NB4 (cell line): ENCODE measurements at regions not wholly inside any gene's neighbourhood (a gene's known extent, or its start where the extent isn't known, plus 50 kb on each side); places are given as distances from the start of the nearest gene placed in this dataset.

Source experiments
- DNase-seq: peaks from one replicate; pipeline ENCODE4 v3.0.0; 2010; ENCODE audit warnings: low read depth
- H3K4me3 ChIP-seq: one replicate; pipeline ENCODE4 v1.5.1; 2011; ENCODE audit warnings: mild to moderate bottlenecking, low read depth, low read length, moderate library complexity
- CTCF ChIP-seq: IDR thresholded peaks from one replicate; pipeline ENCODE4 v1.5.1; 2012; ENCODE audit warnings: low read depth, low read length
- MAX ChIP-seq: IDR thresholded peaks from 2 replicates; pipeline ENCODE4 v1.6.1; 2011; ENCODE audit warnings: low read depth, low read length
- MYC ChIP-seq: IDR thresholded peaks from 2 replicates; pipeline ENCODE4 v1.6.1; 2011; ENCODE audit warnings: low read depth, low read length
- POLR2A ChIP-seq: IDR thresholded peaks from 2 replicates; pipeline ENCODE4 v1.6.1; 2011; ENCODE audit warnings: mild to moderate bottlenecking; ENCODE audit not compliant: insufficient read length; ENCODE audit errors: extremely low read depth

GRCh38 chr2:2719781-2720180 lies 388.7 kb upstream of the MYT1L start:
- no peak overlapping the region for H3K4me3 ChIP-seq
- no peak for TF ChIP-seq CTCF
- TF ChIP-seq MAX, result no peak
- no peak for TF ChIP-seq POLR2A
- TF ChIP-seq MYC, result no peak

GRCh38 chr2:2719015-2719414 lies 387.9 kb upstream of the MYT1L start:
- H3K4me3 ChIP-seq, result no peak overlapping the region
- TF ChIP-seq CTCF (no peak), MAX (no peak)
- peak; percentile 31 for DNase-seq

More at GRCh38 chr2:2719781-2720180, 388.7 kb upstream of the MYT1L start:
- no peak for DNase-seq

GRCh38 chr2:2717406-2717805 lies 386.3 kb upstream of the MYT1L start:
- TF ChIP-seq POLR2A (no peak), CTCF (no peak), MAX (no peak)
- H3K4me3 ChIP-seq, result no peak overlapping the region
- no peak for DNase-seq

GRCh38 chr2:2716771-2717170 lies 385.7 kb upstream of the MYT1L start:
- no peak for TF ChIP-seq CTCF
- TF ChIP-seq MYC, result no peak
- no peak for TF ChIP-seq MAX
- TF ChIP-seq POLR2A, result no peak
- DNase-seq, result no peak

GRCh38 chr2:2715036-2715818 lies 384.2 kb upstream of the MYT1L start:
- no peak for DNase-seq
- H3K4me3 ChIP-seq, result no peak overlapping the region
- no peak for TF ChIP-seq MAX
- TF ChIP-seq CTCF, result no peak
- no peak for TF ChIP-seq POLR2A
- no peak for TF ChIP-seq MYC

More at GRCh38 chr2:2716771-2717170, 385.7 kb upstream of the MYT1L start:
- no peak overlapping the region for H3K4me3 ChIP-seq
